ENCODE measurements at regions not wholly inside any gene's neighbourhood (a gene's known extent, or its start where the extent isn't known, plus 50 kb on each side); places are given as distances from the start of the nearest gene placed in this dataset.

DNA sequence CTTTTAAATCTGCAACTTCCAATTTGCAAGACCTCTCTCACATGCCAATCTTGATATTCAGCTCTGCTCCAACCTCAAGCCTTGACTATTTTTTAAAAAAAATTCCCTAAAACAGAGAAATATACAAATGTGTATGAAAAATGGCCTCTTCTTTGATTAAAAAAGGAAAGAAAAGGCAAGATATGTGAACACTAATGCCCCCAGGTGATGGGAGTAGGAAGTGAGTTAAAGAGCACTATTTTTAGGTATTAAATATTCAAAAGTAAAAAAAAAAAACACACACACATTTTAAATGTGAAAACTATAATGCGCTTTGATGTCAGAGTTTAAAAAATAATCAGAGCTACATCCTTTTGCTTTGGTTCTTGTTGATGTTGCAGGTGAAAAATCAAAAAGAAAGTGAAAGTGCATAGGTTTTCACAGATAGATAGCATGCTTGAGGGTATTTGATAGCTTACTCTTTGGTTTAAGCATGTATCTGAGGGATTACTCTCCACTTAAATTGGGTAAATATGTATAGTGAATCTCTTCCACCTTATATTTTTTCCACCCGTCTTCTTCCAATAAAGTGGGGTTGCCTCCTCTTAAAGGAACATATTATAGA is 406.0 kb upstream of the POU3F3 start:
- DNase-seq (ENCODE audit: low spot score), result peak; percentile 64

GRCh38 chr2:104448661-104449440 is 405.1 kb upstream of the POU3F3 start:
- DNase-seq (ENCODE audit: low spot score), result peak; percentile 72

DNA sequence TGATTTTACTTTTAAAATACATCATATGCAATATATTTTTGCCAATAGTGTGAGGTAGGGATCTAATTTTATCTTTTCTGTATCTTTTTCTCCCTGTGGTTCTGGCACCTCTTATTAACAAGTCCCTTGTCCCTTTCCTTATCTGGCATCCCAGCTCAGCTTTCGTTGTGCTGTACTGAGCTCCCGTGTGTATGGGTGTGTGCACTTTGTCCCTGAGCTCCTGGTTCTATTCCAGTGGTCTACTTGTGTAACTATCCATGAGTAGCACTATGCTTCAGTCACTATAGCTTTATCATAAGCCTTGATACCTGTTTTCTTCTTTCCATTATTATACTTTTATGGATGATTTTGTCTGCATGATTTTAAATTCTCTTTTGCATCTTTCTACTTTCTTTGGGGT is 401.4 kb upstream of the POU3F3 start:
- DNase-seq (ENCODE audit: low spot score), result no peak

- DNase-seq (ENCODE audit: low spot score), result no peak
Measured at GRCh38 chr2:104462731-104463130, 391.2 kb upstream of the POU3F3 start.

- no peak for DNase-seq (ENCODE audit: low spot score)
Measured at GRCh38 chr2:104465981-104466380, 387.9 kb upstream of the POU3F3 start.

- DNase-seq (ENCODE audit: low spot score), result peak; percentile 73
Measured at GRCh38 chr2:104468846-104469245, 385.1 kb upstream of the POU3F3 start.

GRCh38 chr2:104472076-104472475 is 381.8 kb upstream of the POU3F3 start:
- no peak for DNase-seq (ENCODE audit: low spot score)

GRCh38 chr2:104473546-104473945 is 380.4 kb upstream of the POU3F3 start:
- DNase-seq (ENCODE audit: low spot score), result no peak

DNA sequence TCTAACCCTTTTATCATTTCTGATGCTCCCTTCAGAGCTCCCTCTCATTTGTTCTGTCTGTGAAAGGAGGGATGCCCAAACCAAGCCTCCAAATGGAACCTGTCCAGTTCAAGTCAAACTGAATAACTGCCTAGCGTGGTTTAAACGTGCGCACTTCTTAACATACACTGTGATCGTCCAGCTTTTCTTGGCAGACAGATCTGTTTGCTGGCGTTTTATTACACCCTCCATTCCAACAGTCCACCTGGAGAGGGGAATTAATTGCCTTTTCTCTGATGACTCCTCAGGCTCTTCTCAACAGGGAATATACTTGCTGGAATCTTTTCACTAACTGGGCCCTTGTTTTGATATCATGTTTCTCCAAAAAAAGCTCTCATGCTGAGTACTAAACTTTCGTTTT is 379.2 kb upstream of the POU3F3 start:
- DNase-seq (ENCODE audit: low spot score), result no peak

DNA sequence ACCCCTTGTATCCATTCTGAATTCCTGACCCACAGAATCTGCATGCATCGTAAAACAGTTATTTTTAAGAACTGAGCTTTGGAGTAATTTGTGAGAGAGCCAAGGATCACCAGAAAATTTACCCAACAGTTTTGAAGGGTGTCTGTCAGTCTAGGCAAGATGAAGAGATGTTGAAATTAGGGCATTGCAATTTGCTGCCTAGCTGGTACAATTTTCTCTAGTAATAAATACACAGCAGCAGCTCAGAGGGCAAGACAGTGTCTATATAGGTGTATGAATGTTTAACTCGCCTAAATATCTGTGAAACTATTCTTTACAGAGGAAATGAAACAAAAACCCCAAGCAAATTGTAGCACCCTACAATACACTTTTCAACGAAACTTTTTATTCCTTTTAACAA is 377.8 kb upstream of the POU3F3 start:
- DNase-seq (ENCODE audit: low spot score), result no peak

GRCh38 chr2:104476563-104476988 is 377.3 kb upstream of the POU3F3 start:
- peak; percentile 32 for DNase-seq (ENCODE audit: low spot score)

DNA sequence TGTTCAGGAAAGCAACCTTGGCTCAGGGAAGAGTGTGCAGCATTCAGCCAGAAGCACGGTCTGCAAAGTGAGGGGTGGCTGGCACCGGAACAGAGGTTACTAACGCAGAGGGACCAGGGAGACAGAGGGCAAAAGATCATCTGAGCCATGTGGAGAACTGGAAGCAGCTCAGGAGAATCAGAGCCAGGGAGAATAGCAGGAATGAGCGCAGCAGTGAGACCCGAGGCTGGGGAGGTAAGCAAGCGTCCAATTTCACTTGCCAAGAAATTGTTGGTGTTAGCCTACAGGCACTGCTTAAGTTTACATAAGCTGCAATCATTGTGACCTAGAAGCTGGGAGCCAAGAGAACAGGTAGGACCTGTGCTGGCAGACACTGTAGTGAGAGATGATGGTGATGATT is 372.6 kb upstream of the POU3F3 start:
- no peak for DNase-seq (ENCODE audit: low spot score)

GRCh38 chr2:104487366-104487765 is 366.5 kb upstream of the POU3F3 start:
- DNase-seq (ENCODE audit: low spot score), result no peak

- DNase-seq (ENCODE audit: low spot score), result no peak
Measured at GRCh38 chr2:104493698-104494097, 360.2 kb upstream of the POU3F3 start.

- DNase-seq (ENCODE audit: low spot score), result peak; percentile 10
Measured at GRCh38 chr2:104501342-104501741, 352.6 kb upstream of the POU3F3 start.

DNA sequence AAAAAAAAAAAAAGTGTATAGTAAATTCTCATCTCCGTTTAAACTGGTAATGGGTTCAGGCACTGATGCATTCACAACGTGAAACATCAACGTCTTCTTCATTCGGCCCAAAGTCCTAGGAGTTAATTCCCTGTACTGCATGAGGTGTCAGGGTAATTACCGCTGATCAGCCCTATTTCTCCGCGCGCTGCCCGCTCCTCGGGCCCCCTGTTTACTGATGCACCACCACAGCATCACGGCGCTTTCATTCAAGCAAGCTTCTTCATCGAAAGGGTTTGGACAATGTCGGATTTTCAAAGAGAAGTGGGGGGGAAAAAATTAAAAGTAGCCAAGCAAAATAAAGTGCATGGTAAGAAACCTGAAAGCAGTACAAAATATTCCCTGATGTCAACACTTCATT is 352.0 kb upstream of the POU3F3 start:
- no peak for DNase-seq (ENCODE audit: low spot score)

GRCh38 chr2:104502901-104503300 is 351.0 kb upstream of the POU3F3 start:
- peak; percentile 96 for DNase-seq (ENCODE audit: low spot score)

DNA sequence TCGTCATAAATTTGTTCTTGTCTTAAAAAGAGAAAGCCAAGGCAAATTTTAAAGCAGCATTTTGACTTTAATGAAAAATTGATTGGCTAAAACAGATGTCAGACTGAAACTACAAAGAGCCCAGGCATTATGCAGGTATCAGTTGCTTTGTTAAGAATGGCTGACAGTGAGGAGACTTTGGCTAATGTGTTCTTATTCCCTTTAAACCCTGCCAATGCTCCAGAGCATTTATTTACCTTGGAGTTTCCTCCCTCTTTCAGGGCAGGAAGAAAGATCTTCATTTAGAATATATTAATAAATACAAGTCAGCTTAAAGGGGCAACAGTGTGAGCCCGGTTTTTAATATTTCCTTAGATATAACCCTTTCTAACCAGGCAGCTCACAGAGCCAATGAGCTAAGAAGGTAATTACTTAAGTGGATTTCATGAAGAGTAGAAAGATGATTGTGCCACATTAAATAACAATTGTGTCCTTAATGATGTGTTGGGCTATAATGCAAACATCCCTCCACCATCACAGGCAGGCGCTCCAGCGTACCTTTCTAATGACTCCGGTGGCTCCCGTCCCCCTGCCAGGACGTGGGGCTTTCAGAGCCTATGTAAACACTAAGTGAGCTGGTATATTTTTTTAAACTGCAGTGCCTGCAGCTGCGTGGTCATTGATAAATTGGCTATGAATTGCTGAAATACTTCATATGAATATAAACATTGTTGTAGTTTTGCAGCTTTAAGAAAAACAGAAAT is 349.4 kb upstream of the POU3F3 start:
- no peak for DNase-seq (ENCODE audit: low spot score)

DNA sequence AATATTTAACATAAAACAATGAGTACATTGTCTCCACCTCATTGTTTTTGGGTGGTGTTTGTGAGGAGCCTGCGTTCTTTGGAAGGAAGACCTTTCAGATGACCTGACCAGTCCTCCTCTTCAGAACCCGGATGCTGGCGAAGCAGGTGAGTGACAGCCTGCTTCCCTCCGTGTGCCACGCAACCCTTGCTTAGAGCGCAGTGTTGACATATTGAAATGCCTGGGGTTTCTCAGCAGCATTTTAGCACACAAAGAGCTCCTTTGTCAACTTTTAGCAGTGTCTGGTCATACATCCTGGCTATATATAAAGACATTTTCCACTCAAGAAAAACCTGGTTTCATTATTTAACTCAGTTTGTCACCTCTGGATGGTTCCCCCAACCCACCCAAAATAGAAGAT is 335.7 kb upstream of the POU3F3 start:
- DNase-seq (ENCODE audit: low spot score), result no peak

- DNase-seq (ENCODE audit: low spot score), result no peak
Measured at GRCh38 chr2:104521247-104521646, 332.7 kb upstream of the POU3F3 start.

- no peak for DNase-seq (ENCODE audit: low spot score)
Measured at GRCh38 chr2:104523921-104524320, 330.0 kb upstream of the POU3F3 start.

DNA sequence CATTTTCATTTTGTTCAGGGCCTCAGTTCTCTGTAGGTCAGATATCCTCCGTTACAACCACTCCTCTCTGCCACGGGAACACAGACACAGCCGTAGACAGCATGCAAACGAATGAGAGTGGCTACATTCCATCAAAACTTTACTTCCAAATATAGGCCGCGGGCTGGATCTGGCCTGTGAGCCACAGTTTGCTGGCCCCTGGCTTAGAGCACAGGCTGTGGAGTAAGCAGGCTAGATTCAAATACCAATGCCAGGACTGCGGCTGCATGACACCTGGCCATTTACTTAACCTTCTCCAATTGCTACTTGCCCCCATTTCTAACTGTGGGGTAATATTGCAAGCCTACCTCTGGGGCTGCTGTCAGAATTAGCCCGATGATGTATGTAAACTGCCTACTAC is 325.8 kb upstream of the POU3F3 start:
- no peak for DNase-seq (ENCODE audit: low spot score)

- no peak for DNase-seq (ENCODE audit: low spot score)
Measured at GRCh38 chr2:104531122-104531521, 322.8 kb upstream of the POU3F3 start.

All from putamen (tissue), 1 donor.